Neuronal stem cell (in vitro differentiated cells): ENCODE measurements at regions not wholly inside any gene's neighbourhood (a gene's known extent, or its start where the extent isn't known, plus 50 kb on each side); places are given as distances from the start of the nearest gene placed in this dataset.

Experiments
- DNase-seq: peaks from one replicate; pipeline ENCODE4 v3.0.0-alpha.2; 2013; ENCODE audit warnings: low spot score
- H2AFZ ChIP-seq: one replicate; pipeline ENCODE4 v1.6.1; 2013; ENCODE audit warnings: mild to moderate bottlenecking, low read length, inconsistent platforms
- H2AK5ac ChIP-seq: 2 replicates; pipeline ENCODE4 v1.6.1; 2013; ENCODE audit warnings: low read depth, mild to moderate bottlenecking, inconsistent platforms, low read length, moderate library complexity, mixed read lengths
- H2BK120ac ChIP-seq: 2 replicates; pipeline ENCODE4 v1.6.1; 2013; ENCODE audit warnings: low read depth, mild to moderate bottlenecking, inconsistent platforms, low read length, moderate library complexity, mixed read lengths
- H2BK12ac ChIP-seq: one replicate; pipeline ENCODE4 v1.6.1; 2013; ENCODE audit warnings: low read length, inconsistent platforms
- H2BK15ac ChIP-seq: 2 replicates; pipeline ENCODE4 v1.6.1; 2013; ENCODE audit warnings: mild to moderate bottlenecking, low read length, inconsistent platforms, mixed read lengths
- H2BK5ac ChIP-seq: one replicate; pipeline ENCODE4 v1.6.1; 2013; ENCODE audit warnings: inconsistent platforms, mild to moderate bottlenecking, low read length, moderate library complexity
- H3K14ac ChIP-seq: one replicate; pipeline ENCODE4 v1.6.1; 2013; ENCODE audit warnings: low read length, inconsistent platforms
- H3K18ac ChIP-seq: 2 replicates; pipeline ENCODE4 v1.6.1; 2013; ENCODE audit warnings: low read length, inconsistent platforms
- H3K23ac ChIP-seq: 2 replicates; pipeline ENCODE4 v1.6.1; 2013; ENCODE audit warnings: low read depth, mild to moderate bottlenecking, mixed read lengths, low read length, inconsistent platforms; ENCODE audit not compliant: poor library complexity
- H3K27ac ChIP-seq: replicated peaks from 3 replicates; pipeline ENCODE4 v1.5.1; 2013; ENCODE audit warnings: low read length, inconsistent platforms
- H3K27me3 ChIP-seq, 3 experiments: 2 replicates each; pipeline ENCODE4 v1.6.1; 2013; ENCODE audit warnings: low read length in 3 of 3, mild to moderate bottlenecking in 2 of 3, inconsistent platforms in 1 of 3, low read depth in 1 of 3, mixed read lengths in 1 of 3, moderate library complexity in 1 of 3; ENCODE audit not compliant: control insufficient read depth in 3 of 3, insufficient read depth in 3 of 3
- H3K36me3 ChIP-seq, 2 donors: replicated peaks in 1 of 2; 2 replicates each; pipeline ENCODE4 v1.6.1; 2013; ENCODE audit warnings: low read length in 2 of 2; ENCODE audit not compliant: control insufficient read depth in 2 of 2, insufficient read depth in 2 of 2
- H3K4ac ChIP-seq: 2 replicates; pipeline ENCODE4 v1.6.1; 2013; ENCODE audit warnings: inconsistent platforms, mild to moderate bottlenecking, low read length, moderate library complexity
- H3K4me1 ChIP-seq, 2 donors: 1 replicate in 1 of 2; 2 replicates in 1 of 2; pipeline ENCODE4 v1.6.1; 2013; ENCODE audit warnings: low read length in 2 of 2, low read depth in 1 of 2; ENCODE audit not compliant: control insufficient read depth in 2 of 2, insufficient read depth in 1 of 2
- H3K4me2 ChIP-seq: one replicate; pipeline ENCODE4 v1.6.1; 2013; ENCODE audit warnings: mild to moderate bottlenecking, low read length, inconsistent platforms; ENCODE audit not compliant: insufficient read depth, poor library complexity, severe bottlenecking
- H3K4me3 ChIP-seq, 2 donors: 2 replicates each; pipeline ENCODE4 v1.5.1; 2013; ENCODE audit warnings: low read length in 2 of 2, mild to moderate bottlenecking in 2 of 2, inconsistent platforms in 1 of 2, moderate library complexity in 1 of 2
- H3K79me1 ChIP-seq: one replicate; pipeline ENCODE4 v1.6.1; 2013; ENCODE audit warnings: low read depth, mild to moderate bottlenecking, inconsistent platforms, low read length, moderate library complexity
- H3K9ac ChIP-seq: one replicate; pipeline ENCODE4 v1.6.1; 2013; ENCODE audit warnings: mild to moderate bottlenecking, low read depth, low read length, inconsistent platforms; ENCODE audit not compliant: poor library complexity
- H3K9me3 ChIP-seq, 2 donors: replicated peaks in 1 of 2; 2 replicates each; pipeline versions ENCODE3 to v1.6.1; 2013; ENCODE audit warnings: low read length in 2 of 2, mild to moderate bottlenecking in 2 of 2, inconsistent platforms in 1 of 2, low read depth in 1 of 2, mixed read lengths in 1 of 2, moderate library complexity in 1 of 2; ENCODE audit not compliant: control insufficient read depth in 2 of 2, insufficient read depth in 1 of 2
- H4K8ac ChIP-seq: one replicate; pipeline ENCODE4 v1.6.1; 2013; ENCODE audit warnings: low read depth, mild to moderate bottlenecking, inconsistent platforms, low read length, moderate library complexity
- H4K91ac ChIP-seq: one replicate; pipeline ENCODE4 v1.6.1; 2013; ENCODE audit warnings: low read length, low read depth, mild to moderate bottlenecking, inconsistent platforms; ENCODE audit not compliant: poor library complexity
- WGBS, 2 donors: extraction: QIAGEN DNeasy Blood & Tissue Kit; methylation state at CpG; one replicate each; pipeline ENCODE4 v1.1.7; 2013; ENCODE audit warnings: missing lambda C conversion rate in 2 of 2, mixed read lengths in 1 of 2; ENCODE audit not compliant: insufficient read length in 2 of 2, insufficient replicate concordance in 1 of 2; ENCODE audit errors: extremely low coverage in 2 of 2; 5-methylcytosine and 5-hydroxymethylcytosine counted together

DNA sequence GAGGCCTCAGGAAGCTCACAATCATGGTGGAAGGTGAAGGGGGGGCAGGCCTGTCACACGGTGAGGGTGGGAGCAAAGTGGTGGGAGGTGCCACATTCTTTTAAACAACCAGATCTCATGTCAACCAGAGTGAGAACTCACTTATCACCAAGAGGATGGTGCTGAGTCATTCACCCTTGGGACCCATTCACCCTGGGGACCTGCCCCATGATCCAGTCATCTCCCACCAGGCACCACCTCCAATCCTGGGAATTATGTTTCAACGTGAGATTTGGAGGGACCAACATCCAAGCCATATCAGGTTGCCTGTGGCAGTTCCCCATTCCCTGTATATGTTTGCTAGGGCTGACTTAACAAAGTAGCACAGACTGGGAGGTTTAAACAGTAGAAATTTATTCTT is 318.4 kb upstream of the CLNK start:
- Histone ChIP-seq H2AK5ac (no peak overlapping the region), H4K91ac (no peak overlapping the region), H3K4me1 (no peaks in the 10 kb centered on the region), H3K4ac (no peak overlapping the region), H3K79me1 (no peaks in the 10 kb centered on the region), H3K18ac (no peak overlapping the region), H3K14ac (no peak overlapping the region), H4K8ac (no peak overlapping the region), H2BK120ac (no peak overlapping the region), H3K9me3 (no peaks in the 10 kb centered on the region), H3K9ac (no peak overlapping the region), H2BK12ac (no peak overlapping the region), H3K4me3 (no peak overlapping the region), H2AFZ (no peak overlapping the region), H3K27ac (no peak overlapping the region), H3K23ac (no peak overlapping the region), H2BK15ac (no peak overlapping the region), H3K4me2 (no peak overlapping the region), H3K36me3 (no peaks in the 10 kb centered on the region), H2BK5ac (no peak overlapping the region), H3K27me3 (no peaks in the 10 kb centered on the region)
- WGBS, 2 donors, result no CpG with 5 or more reads among the region's 2 CpGs
- no peak for DNase-seq

DNA sequence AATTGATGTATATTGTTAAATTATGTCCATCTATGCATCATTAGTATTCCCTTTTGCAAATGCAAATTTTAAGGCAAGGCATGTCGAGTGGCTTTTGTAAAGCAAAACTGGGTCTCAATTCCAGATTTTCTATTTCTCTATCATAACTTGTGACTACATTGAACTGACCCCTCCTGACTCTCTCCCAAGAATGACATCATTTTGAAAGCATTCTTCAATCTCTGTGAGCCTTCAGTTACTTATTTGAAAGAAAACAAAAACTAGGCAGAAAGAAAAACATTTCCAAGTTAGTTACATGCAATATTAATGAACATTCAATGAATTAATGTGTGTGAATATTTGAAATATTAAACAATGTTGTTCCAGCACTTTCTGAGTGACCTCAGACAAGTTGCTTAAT is 314.3 kb upstream of the CLNK start:
- Histone ChIP-seq H3K14ac (no peak overlapping the region), H4K91ac (no peak overlapping the region), H3K4me3 (no peak overlapping the region), H3K18ac (no peak overlapping the region), H2AK5ac (no peak overlapping the region), H3K9ac (no peak overlapping the region), H2BK12ac (no peak overlapping the region), H3K27ac (no peak overlapping the region), H2BK120ac (no peak overlapping the region), H3K27me3 (no peaks in the 10 kb centered on the region), H3K4me1 (no peaks in the 10 kb centered on the region), H3K9me3 (no peaks in the 10 kb centered on the region), H2BK15ac (no peak overlapping the region), H4K8ac (no peak overlapping the region), H3K23ac (no peak overlapping the region), H3K79me1 (no peaks in the 10 kb centered on the region), H3K36me3 (no peaks in the 10 kb centered on the region), H2AFZ (no peak overlapping the region), H3K4ac (no peak overlapping the region), H3K4me2 (no peak overlapping the region), H2BK5ac (no peak overlapping the region)
- WGBS, 2 donors, result no CpG with 5 or more reads among the region's 1 CpG
- DNase-seq, result no peak

DNA sequence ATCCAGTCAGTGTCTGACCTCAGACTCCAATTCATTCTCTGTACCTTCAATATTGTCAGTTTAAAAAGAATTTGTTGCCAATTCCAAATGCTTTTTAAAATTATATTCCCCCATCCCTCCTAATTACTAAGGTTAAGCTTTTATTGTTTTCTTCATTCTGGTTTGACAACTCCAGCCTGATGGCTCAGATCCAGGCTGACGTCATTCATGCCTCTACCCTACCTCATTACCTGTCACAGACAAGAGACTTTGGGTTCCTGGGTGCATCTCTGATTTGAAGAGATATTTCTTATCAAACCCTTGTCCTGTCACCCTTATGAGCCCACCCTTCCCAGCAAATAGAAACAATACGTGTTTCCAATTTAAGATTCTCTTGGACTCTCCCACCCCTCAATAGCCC is 300.2 kb upstream of the CLNK start:
- no CpG with 5 or more reads among the region's 2 CpGs for WGBS, 2 donors
- Histone ChIP-seq H3K79me1 (no peaks in the 10 kb centered on the region), H3K23ac (no peak overlapping the region), H3K4ac (no peak overlapping the region), H2BK5ac (no peak overlapping the region), H2BK120ac (no peak overlapping the region), H2AFZ (no peak overlapping the region), H3K9me3 (no peaks in the 10 kb centered on the region), H3K36me3 (no peaks in the 10 kb centered on the region), H2BK12ac (no peak overlapping the region), H3K4me2 (no peak overlapping the region), H4K91ac (no peak overlapping the region), H3K4me1 (peaks cover 2 to 6% of the 10 kb centered on the region in 2 donors), H3K9ac (no peak overlapping the region), H2AK5ac (no peak overlapping the region), H4K8ac (no peak overlapping the region), H3K14ac (no peak overlapping the region), H3K27me3 (no peaks in the 10 kb centered on the region), H2BK15ac (no peak overlapping the region), H3K4me3 (no peak overlapping the region), H3K27ac (no peak overlapping the region), H3K18ac (no peak overlapping the region)
- no peak for DNase-seq

DNA sequence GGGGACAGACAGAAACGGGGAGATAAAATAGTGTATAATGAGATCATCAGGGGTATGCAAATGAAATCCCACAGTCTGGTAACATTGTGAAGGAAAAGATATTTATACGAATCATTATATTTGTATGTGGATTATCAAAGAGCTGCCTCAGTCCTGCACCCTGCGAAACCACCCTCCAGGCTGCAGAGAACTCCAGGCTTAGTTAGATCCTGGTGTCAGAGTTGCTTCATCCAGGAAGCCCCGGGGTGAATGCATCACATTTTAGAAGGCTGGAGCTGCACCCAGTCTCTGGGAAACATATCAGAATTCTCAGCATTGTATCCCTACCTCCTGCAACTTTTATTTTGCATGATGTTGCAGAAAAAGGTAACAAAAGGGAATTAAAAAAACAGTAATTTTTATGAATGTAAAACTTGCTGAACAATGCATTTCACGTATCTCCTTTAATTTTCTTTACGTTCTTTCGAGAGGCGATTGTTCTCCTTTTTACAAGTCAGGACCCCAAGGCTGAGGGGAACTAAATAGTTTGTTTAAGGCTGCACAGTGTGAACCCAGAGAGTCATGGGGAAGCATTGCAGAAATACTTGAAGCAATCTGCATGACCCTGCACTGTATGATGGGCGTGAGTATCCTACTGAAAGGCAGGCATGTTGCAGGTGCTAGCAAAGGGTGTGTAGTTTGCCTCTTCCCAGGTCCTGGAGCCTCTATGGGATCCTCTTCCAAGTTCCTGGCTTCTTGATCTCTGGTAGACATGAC is 299.5 kb upstream of the CLNK start:
- DNase-seq, result no peak
- H4K91ac ChIP-seq, result no peak overlapping the region

More for the DNA sequence above, 299.5 kb upstream of the CLNK start:
- Histone ChIP-seq H3K36me3 (no peaks in the 10 kb centered on the region), H3K23ac (no peak overlapping the region), H3K14ac (no peak overlapping the region), H2BK120ac (no peak overlapping the region), H3K4me2 (no peak overlapping the region), H3K4me1 (peaks cover 2 to 6% of the 10 kb centered on the region in 2 donors), H3K18ac (no peak overlapping the region), H2BK12ac (no peak overlapping the region), H3K9ac (no peak overlapping the region), H3K4me3 (no peak overlapping the region), H3K9me3 (no peaks in the 10 kb centered on the region), H3K27me3 (no peaks in the 10 kb centered on the region), H2AK5ac (no peak overlapping the region), H3K4ac (no peak overlapping the region), H3K79me1 (no peaks in the 10 kb centered on the region), H2AFZ (no peak overlapping the region), H2BK5ac (no peak overlapping the region), H3K27ac (no peak overlapping the region), H2BK15ac (no peak overlapping the region), H4K8ac (no peak overlapping the region)
- no CpG with 5 or more reads among the region's 9 CpGs for WGBS, 2 donors
